ENCODE measurements at regions not wholly inside any gene's neighbourhood (a gene's known extent, or its start where the extent isn't known, plus 50 kb on each side); places are given as distances from the start of the nearest gene placed in this dataset.
A peak's percentile ranks its signal among the peaks of the same experiment; 100 is the strongest.

DNA sequence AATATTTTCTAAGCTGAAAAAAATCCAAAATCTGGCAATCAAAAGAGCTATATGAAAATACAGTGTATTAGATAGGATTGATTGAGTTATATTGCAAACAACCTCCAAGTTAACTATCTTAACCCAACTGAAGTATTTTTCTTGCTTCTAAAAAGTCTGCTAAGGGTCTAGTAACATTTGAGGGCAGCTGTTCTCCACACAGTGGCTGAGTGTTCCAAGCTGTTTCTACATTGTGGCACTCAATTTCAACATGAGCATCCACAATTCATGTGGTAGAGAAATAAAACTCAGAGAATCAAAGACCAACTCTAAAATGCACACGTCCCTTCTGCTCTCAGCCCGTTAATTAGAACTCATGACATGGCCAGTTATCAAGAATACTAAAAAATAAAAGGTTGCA lies 340.0 kb downstream of the C12orf50 start:
- no peak for DNase-seq (ENCODE audit: extremely low read depth, low read depth, low spot score)

DNA sequence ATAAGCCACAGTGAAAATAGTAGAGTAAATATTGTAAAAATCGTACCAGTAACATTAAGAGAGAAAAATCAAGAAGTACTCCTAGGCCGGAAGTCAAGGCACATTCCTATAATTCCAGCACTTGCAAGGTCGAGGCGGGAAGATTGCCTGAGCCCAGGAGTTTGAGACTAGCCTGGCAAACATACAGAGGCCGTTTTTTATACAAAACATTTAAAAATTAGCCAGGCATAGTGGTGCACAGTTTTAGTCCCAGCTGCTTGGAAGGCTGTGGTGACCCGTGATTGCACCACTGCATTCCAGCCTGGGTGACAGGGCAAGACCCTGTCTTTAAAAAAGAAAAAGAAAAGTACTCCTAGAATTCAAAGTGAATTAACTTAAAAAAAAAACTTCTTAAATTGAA lies 341.8 kb downstream of the C12orf50 start:
- DNase-seq (ENCODE audit: extremely low read depth, low read depth, low spot score), result no peak

DNA sequence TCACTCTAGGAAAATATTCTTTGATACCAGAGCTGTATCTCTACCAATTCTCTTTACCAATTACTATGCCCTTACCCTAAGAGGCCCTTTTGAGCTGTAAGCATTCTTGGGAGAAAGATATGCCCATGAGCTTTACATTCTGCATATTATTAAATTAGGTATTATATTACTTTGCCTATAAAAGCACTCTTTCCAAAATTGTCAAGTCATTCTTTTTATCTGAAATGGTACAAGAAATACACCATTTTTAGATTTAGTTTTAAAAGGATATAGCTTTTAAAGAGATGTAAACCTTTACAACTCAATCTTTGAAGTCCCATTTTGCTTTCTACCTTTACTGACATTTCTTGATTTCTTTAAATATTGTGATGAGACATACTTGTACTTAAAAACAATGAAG lies 343.5 kb downstream of the C12orf50 start:
- DNase-seq (ENCODE audit: extremely low read depth, low read depth, low spot score), result no peak

DNA sequence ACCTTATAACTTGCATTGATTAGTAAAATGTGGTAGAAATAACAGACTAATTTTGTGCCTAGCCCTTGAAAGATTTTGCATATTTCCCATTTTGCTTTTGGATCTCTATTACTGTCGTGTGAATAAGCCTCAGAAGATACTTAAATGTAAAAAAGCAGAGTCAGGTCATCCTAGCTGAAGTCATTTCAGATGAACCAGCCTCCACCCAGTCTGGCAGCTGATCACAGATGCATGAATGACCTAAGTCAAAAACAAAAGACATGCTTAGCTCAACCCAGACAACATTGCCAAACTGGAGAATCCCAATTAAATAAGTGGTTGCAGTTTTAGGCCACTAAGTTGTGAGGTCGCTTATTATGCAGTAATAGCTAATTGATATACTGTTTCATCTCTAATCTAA lies 349.9 kb downstream of the C12orf50 start:
- no peak for DNase-seq (ENCODE audit: extremely low read depth, low read depth, low spot score)

DNA sequence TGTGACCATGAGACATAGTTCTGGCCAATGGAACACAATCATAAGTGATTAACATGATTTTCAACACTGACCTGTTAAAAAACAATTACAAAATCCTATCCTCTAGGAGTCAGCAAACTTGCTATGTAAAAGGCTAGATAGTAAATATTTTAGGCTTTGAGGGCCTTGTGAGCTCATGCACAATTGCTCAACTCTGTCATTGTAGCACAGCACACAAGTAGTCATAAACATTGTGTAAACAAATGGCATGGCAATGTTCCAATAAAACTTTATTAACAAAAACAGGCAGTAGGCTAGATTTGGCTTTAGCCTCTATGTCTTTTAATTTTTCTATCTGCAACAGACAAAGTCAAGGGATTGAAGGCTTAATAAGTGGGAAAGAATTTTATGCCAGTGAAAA lies 350.7 kb downstream of the C12orf50 start:
- no peak for DNase-seq (ENCODE audit: extremely low read depth, low read depth, low spot score)

DNA sequence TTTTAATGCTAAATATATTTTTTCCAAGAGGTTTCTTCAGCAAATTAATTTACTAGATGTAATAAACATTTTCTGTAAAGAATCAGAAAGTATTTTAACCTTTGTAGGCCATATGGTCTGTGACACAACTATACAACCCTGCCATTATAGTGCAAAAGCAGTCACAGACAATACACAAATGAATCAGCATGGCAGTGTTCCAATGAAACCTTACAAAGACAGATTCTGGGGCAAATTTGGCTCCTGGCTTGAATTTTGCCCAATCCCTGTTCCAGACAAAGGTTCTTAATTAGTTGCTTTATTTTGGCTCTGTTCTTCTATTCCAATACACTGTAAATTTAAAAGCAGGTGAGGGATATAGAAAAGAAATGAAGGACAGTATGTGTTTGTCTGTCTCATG lies 352.5 kb downstream of the C12orf50 start:
- DNase-seq (ENCODE audit: extremely low read depth, low read depth, low spot score), result no peak

DNA sequence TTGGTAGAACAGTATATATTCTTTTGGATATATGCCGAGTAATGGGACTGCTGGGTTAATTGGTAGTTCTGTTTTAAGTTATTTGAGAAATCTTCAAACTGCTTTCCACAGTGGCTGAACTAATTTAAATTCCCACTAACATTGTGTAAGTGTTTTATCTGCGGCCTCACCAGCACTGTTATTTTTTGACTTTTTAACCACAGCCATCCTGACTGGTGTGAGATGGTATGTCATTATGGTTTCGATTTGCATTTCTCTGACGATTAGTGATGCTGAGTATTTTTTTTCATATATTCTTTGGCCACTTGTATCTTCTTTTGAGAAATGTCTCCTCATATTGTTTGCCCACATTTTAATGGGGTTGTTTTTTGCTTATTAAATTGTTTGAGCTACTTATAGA lies 357.4 kb downstream of the C12orf50 start:
- DNase-seq (ENCODE audit: extremely low read depth, low read depth, low spot score), result no peak

DNA sequence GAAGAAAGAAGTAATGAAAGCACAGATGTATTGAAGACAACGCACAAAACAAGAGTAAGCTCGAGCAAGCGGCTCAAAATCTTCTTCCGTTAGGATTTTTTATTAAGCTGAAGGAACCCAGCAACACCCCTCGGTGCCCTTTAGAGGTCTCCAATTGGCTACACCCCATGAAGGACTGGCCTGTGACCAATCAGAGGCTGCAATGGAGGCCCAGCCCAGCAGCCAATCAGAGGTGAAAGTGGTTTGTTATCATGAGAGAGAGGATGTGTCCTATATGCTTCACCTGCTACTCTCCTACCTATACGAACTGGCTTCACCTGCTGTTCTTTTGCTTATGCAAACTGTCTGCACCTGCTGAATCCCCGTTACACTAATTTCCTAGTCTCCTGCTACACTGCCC lies 358.8 kb downstream of the C12orf50 start:
- no peak for DNase-seq (ENCODE audit: extremely low read depth, low read depth, low spot score)

DNA sequence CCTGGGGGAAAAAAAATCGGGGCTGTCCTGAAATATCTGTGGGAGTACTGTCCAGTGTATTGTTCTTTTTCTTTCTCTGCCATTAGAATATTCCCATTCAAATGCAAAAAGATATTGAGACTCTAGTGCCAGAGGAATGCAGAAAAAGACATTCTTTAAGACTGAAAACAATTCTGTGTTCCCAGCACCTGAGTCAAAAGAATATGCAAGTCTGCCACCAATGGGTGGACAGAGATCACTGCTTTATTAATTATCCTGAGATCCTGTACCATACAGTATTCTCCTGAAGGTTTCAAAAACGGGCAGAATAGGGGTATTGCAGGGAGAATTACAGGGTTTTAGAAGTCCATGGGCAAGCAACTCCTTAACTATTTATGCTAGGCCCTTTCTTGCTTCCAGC lies 361.8 kb downstream of the C12orf50 start:
- DNase-seq (ENCODE audit: extremely low read depth, low read depth, low spot score), result peak; percentile 5

DNA sequence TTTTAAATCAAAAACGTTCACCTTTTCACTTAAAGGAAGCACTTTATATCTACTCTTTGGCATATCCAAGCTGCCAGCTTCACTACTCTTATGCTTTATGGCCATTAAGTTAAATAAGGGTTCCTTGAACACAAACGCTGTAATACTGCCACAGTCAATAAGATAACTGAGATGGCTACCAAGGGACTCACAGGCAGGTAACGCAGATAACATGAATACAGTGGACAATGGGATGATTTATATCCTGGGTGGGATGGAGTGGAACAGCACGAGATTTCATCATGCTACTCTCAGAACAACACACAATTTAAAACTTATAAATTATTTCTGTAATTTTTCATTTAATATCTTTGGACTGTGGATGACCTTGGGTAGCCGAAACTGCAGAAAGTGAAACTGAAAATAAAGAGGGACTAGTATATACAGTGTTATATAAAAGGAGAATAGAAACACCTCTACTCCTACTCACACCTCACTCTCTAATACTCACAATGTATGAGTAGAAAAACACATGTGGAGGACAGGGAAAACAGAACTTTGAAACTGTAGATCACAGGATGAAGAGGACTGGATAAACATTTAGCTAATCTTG lies 367.3 kb downstream of the C12orf50 start:
- DNase-seq (ENCODE audit: extremely low read depth, low read depth, low spot score), result no peak

DNA sequence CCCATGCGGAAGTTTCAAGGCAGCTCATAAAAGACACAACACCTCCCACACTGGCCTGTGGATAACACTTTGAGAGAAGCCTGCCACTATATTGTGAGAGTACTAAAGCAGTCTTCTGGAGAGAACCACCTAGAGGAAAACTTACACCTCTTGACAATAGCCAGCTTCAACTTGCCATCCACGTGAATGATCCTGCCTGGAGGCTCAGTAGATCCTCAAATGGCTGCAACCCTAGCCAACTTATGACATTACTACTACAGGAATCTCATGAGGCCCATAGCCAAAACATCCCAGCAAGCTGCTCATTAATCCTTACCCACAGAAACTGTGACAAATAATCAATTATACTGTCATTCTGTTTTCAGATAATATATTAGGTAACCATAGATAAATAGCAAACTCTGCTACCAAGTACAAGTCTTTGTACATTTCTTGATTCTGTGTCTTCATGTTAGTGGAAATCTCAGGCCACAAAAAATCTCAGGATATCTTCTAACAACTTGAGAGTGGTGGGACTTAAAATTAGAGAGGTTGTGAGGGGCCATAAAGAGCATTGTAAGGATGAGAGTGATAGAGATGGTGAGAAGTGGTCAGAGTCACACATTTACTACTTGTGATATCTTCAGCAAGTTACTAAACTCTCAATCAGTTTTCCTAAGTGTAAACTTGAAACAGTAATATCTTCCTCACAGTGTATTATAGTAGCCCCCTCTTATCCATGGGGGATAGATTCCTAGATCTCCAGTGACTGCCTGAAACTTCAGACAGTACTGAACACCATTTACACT lies 368.0 kb downstream of the C12orf50 start:
- no peak for DNase-seq (ENCODE audit: extremely low read depth, low read depth, low spot score)

DNA sequence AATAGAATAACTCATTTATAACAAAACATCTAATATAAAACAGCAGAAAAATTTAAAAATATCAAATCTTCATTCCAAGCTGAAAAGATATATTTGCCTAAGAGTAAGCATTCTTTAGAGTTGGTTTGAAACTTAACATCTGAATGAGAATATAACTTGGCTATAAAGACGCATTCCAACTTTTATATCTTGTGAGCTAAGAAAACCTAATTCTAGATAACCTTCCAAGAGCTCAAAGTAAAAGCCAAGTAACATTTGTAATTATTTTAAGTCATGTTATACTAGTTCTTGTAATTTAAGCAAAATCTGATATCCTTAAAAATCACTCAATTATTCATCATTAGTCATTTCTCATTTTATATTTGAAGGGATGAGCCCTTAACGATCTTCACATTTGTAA lies 368.9 kb downstream of the C12orf50 start:
- DNase-seq (ENCODE audit: extremely low read depth, low read depth, low spot score), result no peak

DNA sequence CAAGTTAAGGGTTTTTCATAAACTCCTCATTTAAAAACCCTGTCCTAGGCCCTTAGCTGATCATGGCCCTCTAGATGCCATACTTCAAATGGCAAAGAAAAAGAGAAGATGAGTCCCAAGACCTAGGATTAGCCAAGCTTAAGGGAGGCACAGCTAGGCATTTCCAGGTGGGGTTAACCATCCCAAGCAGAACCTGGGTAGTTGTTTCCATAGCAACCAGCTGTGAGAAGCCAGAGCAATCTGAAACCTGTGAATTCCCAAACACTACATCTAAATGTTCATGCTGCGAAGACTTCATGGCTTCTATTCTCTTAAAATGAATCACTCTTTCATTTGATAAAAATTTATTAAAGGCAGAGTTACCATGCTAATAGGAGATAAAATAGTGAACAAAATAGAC lies 372.9 kb downstream of the C12orf50 start:
- DNase-seq (ENCODE audit: extremely low read depth, low read depth, low spot score), result no peak

DNA sequence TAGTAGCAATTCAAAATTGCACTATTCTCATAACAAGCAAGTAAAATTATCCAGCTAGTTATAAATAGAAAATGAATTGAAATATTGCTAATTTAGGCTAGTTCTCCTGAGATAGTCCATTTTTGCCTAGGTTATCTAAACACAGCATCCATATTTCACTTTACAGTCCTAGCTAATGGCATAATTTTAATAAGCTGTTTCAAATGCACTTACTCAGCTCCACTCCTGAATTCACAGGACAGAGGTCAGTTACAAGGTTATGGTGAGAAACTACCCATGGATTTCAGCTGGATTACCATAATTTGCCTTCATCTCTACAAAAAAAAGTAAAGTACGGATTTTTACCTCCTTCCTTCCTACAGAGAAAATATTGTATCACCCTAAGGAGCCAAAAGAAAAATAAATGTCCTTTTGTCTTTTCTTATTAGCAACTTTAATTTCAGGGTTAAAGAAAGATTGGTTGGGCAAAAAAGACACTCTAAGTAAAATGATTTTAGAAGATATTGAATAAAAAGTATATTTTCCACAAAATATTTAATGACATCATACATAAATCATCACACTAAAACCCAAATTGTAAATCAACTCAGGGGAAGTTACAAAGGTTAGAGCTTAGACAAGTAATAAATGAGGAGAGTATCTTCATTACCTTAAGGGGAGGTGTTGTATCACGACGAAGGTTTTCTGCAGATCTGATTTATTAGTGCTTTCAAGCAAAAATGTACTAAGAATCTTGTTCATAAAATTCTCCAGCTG lies 377.4 kb downstream of the C12orf50 start:
- DNase-seq (ENCODE audit: extremely low read depth, low read depth, low spot score), result no peak

DNA sequence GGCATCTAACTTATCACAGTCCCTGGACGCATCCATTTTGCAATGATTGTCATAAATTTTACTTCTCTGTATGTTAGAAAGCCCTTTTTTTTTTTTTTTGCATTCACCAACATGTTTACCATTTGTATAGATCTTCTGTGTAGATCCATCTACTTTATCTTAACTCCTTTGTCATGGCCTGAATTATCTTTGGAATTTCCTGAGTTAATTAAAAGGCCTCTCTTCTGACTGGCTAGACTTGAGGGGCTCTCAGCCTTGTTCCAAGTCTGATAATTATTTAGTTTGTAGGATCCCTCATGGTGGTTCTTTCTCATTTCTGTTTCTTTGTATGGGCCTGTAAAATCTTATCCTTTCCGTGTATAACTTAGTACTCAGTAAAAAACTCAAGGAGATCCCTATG lies 387.0 kb downstream of the C12orf50 start:
- no peak for DNase-seq (ENCODE audit: extremely low read depth, low read depth, low spot score)

DNA sequence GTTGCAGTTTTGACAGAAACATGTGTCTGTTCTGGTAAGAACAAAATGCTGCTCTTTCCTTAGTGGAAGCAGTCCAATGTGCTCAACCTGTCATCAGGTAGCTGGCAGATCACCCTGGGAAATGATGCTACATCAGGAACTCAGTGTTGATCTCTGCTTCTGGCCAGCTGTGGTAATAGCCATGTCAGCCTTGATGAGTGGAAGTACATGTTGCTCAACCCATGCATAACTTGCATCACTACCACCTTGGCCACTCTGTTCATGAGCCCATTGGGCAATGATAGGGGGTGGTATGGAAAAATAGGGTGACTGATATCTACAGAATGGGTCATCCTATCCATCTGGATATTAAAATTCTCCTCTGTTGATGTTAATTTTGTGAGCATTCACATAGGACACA lies 411.0 kb downstream of the C12orf50 start:
- no peak for DNase-seq (ENCODE audit: extremely low read depth, low read depth, low spot score)

DNA sequence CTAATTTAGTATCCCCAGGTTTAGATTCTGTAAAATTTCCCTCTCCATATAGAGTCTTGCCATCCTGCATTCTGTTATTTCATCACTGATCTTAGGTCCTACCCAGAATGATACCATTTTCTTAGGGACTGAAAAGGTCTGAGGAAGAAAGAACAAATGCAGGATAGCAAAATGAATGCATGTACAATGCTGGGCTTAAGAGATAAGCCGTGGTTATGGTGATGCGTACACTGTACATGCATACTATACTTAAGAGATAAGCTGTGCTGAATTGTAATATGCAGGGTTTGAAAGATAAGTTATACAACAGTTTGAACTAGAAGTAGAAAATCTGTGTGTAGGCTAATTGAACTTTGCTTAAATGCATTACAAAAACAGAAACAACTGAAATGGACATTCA lies 416.2 kb downstream of the C12orf50 start:
- DNase-seq (ENCODE audit: extremely low read depth, low read depth, low spot score), result no peak

DNA sequence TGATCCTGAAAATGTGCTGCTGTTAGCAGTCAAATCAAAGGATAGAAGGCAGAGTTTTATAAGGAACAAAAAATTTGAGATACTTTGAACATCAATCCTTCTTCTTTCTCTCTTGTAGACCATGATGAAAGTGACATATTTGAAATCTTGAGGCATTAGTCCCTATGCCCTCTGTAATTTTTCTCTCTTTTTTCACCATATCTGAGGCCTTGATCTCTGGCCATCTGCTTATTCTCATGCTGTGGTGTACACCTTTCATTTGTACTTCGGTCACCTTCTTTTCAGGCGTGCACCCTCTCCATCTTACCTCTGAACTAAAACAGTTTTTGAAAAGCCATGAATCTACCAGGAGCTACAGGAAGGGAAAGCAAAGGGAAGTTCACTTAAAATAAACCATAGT lies 420.9 kb downstream of the C12orf50 start:
- no peak for DNase-seq (ENCODE audit: extremely low read depth, low read depth, low spot score)

DNA sequence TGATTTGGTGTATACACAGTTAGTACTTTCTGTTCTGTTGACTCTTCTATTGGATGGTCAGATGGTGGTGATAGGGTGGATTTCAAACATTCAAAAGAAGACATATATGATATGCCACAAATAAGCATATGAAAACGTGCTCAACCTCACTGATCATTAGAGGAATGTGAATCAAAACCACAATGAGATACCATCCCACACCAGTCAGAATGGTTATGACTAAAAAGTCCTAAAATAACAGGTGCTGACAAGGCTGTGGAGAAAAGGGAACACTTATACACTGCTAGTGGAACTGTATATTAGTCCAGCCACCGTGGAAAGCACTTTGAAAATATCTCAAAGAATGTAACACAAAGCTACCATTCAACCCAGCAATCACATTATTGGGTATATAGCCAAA lies 425.5 kb downstream of the C12orf50 start:
- DNase-seq (ENCODE audit: extremely low read depth, low read depth, low spot score), result no peak

DNA sequence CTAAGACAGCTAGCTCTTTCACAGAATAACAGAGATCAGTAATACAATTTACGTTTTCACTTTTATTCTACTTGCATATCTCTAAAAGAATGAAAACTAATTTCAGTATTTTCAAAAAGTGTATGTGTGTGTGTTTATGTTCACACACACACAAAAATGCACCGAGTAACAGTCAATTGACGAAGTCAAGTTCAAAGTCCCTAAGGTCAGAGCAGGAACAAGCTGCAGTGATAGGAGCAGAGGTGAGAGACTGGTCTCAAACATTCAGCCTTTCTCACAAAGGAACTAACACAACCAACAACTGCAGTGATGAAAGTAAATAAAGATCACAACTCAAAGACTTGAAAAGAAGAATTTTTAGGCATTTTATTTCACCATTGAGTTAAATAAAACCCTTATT lies 429.7 kb downstream of the C12orf50 start:
- no peak for DNase-seq (ENCODE audit: extremely low read depth, low read depth, low spot score)

DNA sequence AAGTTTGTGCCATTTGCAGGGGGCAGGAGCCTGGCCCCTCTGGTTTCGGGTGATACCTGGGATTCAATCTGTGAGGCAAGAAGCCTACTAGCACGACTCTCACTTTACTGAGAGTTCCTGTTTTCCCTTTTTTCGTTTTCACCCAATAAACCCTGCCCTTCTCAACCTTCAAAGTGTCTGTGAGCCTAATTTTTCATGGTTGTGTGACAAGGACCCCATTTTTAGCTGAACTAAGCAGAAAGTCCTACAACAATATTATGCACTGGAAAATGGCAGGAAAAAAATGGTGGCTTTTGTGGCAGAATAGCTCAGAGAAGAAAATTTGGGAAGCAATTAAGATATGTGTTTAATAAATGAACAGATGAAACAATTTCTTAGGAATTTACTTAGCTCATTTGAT lies 432.1 kb downstream of the C12orf50 start:
- no peak for DNase-seq (ENCODE audit: extremely low read depth, low read depth, low spot score)

DNA sequence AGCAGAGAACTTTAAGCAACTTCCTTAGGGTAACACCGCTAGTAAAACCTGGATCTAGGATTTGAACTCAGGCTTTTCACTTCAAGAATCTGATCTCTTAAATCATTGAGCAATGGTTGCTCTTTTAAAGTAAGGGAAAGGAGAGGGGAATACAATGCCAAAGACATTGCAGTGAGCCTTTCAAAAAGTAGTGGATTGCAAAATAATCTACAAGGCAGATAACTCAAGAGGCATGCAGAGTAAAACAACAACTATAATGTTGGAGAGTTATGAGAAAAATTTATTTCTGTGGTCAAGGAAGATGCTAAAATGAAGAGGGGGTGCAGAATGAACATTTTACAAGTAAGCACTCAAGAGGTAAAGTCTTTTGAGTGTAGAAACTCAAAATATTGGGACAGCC lies 432.6 kb downstream of the C12orf50 start:
- no peak for DNase-seq (ENCODE audit: extremely low read depth, low read depth, low spot score)
